Stimulated activated CD8-positive, alpha-beta memory T cell treated with anti-CD3 and anti-CD28 coated beads, Interleukin-7, amount 100 ng/mL, for 48 hours (primary cell): ENCODE measurements at regions not wholly inside any gene's neighbourhood (a gene's known extent, or its start where the extent isn't known, plus 50 kb on each side); places are given as distances from the start of the nearest gene placed in this dataset.

Experiments used
- DNase-seq, 2 donors: peaks; one replicate each; pipeline ENCODE4 v3.0.0-alpha.2; 2020; ENCODE audit warnings: low read depth in 1 of 2; ENCODE audit errors: extremely low read depth in 1 of 2

GRCh38 chr2:144595686-144596072 lies 75.8 kb upstream of the ZEB2 start:
- no peak for DNase-seq

- DNase-seq, result no peak
Observed at GRCh38 chr2:144595279-144595678, 75.4 kb upstream of the ZEB2 start.

GRCh38 chr2:144593803-144594202 lies 73.9 kb upstream of the ZEB2 start:
- DNase-seq, result no peak

DNA sequence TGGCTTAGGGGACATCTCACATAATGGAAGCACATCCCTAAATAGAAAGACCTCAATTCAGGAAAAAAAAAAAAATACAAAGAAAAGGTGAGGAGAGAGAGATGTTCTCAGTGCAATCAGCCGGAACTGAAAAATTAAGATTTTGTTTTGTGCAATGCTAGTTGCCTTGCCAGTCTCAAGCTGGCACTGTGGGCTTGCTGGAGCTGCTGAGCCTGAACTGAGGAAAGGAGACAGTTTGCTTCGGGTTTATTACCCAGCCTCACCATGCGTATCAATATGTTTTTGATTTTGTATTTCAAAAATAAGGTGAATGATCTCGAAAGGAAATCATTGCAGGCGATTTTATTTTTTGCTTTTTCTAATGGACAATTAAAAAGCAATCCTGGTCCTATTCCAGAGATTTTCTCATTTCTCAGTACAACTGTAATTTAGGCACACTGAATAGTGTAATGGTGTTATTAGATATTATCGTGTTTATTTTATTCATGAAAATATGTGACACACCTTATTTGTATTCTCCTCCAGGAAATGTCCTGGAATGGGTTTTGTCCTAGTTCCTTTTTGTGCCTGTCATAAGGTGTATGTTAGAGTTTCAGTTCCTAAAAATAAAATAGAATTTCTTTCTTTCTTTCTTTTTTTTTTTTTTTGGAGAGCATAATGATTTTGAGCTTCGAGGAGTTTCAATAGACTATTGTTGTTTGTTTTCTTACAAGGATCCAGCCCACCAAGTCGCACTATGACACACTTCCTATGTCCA lies 72.8 kb upstream of the ZEB2 start:
- no peak for DNase-seq

DNA sequence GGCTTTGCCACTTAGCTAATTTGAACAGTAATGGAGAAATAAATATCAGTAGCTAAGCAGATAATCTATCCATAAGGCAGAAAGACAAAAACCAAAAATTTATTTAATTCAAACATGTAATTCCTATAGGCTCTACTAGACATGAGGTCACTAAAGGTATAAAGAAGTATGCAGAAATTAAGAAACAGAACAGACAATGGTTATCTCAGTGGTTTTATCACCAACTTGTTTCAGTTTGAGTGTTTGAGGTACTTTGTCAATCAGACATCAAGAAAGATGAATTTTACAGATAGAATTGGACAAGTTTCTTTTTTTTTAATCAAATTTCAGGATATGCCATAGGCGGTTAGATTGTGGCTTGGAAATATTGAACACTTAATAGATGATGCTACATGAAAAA lies 67.4 kb upstream of the ZEB2 start:
- no peak for DNase-seq

GRCh38 chr2:144586476-144586875 lies 66.6 kb upstream of the ZEB2 start:
- no peak for DNase-seq

- peak in 1 of 2 donors; percentile 3 for DNase-seq
Observed at GRCh38 chr2:144583741-144584453, 64.0 kb upstream of the ZEB2 start.

GRCh38 chr2:144583381-144583729 lies 63.4 kb upstream of the ZEB2 start:
- no peak for DNase-seq

DNA sequence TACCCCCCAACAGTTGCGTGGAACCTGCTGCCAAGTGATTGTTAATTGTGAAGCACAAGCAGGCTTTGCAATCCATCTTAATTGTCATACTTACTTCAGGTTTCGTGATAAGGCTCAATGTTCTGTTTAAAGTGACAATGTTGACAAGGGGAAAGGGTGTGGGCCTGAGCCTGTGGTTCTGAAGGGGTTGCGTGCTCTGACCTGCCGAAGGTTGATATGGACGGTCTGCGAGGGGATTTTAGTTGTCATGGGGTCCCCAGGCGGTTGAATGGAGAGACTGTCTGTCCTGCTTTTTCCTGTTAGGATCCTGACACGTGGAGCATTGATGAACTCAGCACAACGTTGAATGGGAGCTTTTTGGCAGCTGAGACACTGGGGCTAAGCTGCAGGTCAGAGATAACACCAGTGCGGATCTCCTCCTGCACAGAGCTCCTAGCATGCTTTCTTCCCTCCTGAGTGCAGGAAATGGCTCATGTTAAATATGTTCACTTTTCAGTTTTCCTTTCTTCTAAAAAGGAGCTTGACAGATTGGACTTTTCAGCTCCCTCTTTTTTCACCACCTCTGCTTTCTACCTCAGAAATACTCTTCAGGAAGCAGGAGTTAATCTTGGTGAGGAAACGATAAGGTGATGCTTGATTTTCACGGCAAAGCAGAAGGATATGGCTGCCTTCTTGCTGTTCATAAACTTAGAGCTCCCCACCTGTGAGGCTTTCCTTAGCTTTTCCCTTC lies 62.9 kb upstream of the ZEB2 start:
- no peak for DNase-seq

DNA sequence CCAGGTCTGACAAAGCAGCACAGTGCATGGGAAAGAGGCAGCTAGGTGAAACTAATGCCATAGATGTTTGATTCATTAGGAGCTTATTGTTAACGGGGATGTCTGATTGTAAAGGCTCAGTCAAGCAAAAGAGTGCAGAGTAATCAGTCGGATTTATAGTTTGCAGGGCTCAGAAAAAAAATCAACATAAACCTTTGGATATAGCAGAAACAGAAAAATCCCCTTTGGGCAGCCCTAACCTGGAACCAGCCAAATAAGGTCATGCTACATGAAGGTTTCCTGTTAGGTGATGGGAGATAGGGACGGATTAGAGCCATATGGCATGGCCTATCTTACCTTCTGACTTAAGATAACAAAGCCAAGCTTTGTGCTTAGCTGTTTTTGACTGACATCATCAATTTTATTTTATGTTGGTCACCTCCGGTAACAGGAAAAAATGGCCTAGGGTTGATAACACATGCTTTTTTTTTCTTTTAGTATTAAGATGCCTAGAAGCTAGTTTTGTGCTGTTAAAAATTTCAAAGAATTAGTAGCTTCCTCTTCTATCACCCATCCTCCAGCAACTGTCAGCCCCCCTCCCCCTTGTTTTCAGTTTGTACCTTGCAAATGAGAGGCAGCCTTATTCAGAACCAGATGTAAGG lies 60.7 kb upstream of the ZEB2 start:
- DNase-seq, result no peak

DNA sequence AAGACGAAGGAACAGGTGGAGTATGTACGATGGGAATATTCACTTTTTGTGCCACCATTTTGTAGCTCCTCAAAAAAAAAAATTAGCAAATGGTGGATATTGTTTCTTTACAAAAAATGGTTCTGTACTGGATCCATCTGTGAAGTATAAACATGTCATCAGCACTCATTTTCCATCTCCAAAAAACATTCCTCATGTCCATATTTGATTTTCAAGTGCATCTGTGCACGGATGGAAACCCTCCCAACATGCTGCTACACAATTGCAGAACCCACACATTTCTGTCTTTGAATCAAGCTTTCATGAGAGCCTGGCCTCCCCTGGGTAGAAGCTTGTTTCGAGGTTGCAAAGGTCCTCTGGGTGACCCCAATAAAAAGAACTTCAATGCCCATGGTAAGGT lies 59.6 kb upstream of the ZEB2 start:
- no peak for DNase-seq

DNA sequence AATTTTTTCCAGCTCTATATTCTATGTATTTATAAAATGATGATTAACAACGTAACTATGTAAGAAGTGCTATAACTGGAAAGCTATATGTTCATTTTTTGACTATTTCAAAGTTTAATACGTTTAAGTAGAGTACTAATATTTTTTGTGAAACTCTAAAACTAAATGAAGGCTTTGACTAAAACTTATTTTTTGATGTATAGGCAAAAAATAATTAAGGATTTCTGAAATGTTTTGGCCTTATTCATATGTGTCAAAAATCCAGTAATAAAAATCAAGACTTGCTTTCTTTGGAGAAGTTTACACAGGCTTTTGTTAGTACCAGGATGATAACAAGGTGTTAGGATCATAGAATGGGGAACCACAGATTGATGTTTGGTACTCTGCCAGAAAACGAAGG lies 58.2 kb upstream of the ZEB2 start:
- no peak for DNase-seq

DNA sequence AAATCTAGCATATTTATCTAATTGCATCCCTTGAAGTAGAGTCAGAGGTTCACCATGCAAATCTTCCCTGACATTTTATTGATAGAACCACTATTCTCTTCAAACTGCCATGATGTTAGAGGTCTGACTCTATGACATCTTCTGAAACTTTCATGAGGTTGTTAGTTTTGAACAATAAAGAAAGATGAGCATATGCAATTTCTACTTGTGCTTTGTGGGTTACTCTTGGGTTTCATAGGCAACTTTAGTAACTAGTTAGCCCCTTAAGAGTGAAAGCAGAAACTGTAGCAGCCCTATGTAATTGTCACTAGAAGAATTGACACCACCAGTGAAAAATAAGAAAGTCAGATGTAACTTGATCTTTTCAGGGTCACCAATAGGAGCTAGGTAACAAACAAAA lies 53.1 kb upstream of the ZEB2 start:
- no peak for DNase-seq

DNA sequence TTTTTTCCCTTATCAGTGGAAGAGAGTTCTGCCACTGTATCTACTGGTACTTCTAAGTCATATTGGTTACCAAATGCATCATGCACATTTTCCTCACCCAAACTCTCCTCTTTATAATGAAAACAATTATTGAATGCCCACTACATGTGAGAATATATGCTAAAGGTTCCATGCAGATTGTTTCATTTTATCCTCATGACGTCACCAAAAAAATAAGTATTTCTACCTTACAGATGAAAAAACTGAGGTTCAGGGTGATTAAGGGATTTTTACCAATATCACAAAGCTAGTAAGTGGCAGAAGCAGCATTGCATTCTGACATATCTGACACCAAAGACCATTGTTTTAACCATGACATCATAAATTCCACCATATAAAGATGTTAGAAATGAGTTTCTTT lies 51.9 kb upstream of the ZEB2 start:
- no peak for DNase-seq

DNA sequence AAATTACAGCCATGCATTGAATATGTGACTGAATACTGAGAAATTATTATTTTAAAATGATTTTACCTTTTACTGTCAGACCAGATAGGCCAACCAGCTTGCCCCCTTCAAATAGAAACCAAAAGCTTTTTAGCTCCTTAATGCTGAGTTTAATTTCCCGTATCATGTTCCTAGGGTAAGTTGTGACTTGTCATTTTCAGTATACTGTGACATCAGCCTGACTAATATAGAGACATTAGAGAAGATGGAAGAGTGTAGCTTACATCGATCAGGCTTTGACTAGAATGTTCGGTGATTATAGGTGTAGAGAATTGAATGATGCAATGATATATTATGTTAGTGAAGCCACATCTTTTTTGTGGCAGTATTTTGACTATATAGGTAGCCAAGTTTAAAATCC lies 50.6 kb upstream of the ZEB2 start:
- no peak for DNase-seq
